Activated T-helper 2 cell treated with anti-CD3 and anti-CD28 coated beads, Interferon-gamma antibody, Interleukin-2, Interleukin-4, amounts not matched to agents 10 μg/mL and 5 μg/mL and 100 μg/mL, durations not matched to agents 14 hours and 24 hours and 36 hours (primary cell): ENCODE measurements at regions not wholly inside any gene's neighbourhood (a gene's known extent, or its start where the extent isn't known, plus 50 kb on each side); places are given as distances from the start of the nearest gene placed in this dataset.
"Not testable (repeated sequence)": the region's sequence is repeated elsewhere in the genome, so short reads cannot be mapped to it uniquely, and the experiment has no call there.

Experiments
- DNase-seq: peaks from one replicate; pipeline ENCODE4 v3.0.0; 2021; ENCODE audit warnings: low spot score
- H3K27ac Mint-ChIP-seq: one replicate; pipeline ENCODE4 v1.8.0; 2021; ENCODE audit warnings: mixed read lengths
- H3K27me3 Mint-ChIP-seq: one replicate; pipeline ENCODE4 v1.8.0; 2021; ENCODE audit warnings: low read depth, mixed read lengths
- H3K36me3 Mint-ChIP-seq: one replicate; pipeline ENCODE4 v1.8.0; 2021; ENCODE audit warnings: low read depth, mixed read lengths
- H3K4me1 Mint-ChIP-seq: one replicate; pipeline ENCODE4 v1.8.0; 2021; ENCODE audit warnings: low read depth, mixed read lengths
- H3K4me3 Mint-ChIP-seq: one replicate; pipeline ENCODE4 v1.8.0; 2021; ENCODE audit warnings: low read depth, mild to moderate bottlenecking, moderate library complexity, mixed read lengths
- H3K9me3 Mint-ChIP-seq: one replicate; pipeline ENCODE4 v1.8.0; 2021; ENCODE audit warnings: mixed read lengths
- intact Hi-C: fragments of 100-400 bp; cut with micrococcal nuclease; formaldehyde crosslinking; loops from one replicate; pipeline ENCODE4 v1.15.1; 2023

- H3K9me3 Mint-ChIP-seq, result peaks cover 13% of the 10 kb centered on the region
- intact Hi-C loops, result no loop called here
- H3K27me3 Mint-ChIP-seq, result no peaks in the 10 kb centered on the region
- no peaks in the 10 kb centered on the region for H3K36me3 Mint-ChIP-seq
- DNase-seq, result no peak
- no peak overlapping the region for H3K4me3 Mint-ChIP-seq
- H3K27ac Mint-ChIP-seq, result no peak overlapping the region
- no peaks in the 10 kb centered on the region for H3K4me1 Mint-ChIP-seq
Measured at GRCh38 chr9:13923381-13923780, 390.6 kb downstream of the NFIB start.

DNA sequence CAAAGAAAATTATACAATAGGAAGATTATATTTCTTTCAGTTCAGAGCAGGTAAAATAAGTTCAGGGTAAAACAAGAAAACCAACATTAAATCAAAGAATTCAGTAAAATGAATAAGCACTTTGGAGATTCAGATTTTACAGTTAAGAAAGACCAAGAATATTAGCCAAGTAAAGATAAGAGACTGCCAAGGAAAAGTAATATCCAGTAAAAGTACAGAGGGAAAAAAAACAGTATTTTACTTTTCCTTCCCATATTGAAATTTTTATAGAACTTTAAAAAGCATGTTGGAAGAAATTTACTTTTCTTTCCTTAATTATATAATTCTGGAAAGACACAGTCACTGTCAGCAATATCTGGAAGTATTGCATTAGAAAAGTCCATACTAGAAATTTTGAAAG is 393.4 kb downstream of the NFIB start:
- Mint-ChIP-seq H3K27ac (no peak overlapping the region), H3K4me1 (no peaks in the 10 kb centered on the region), H3K9me3 (peaks cover 8% of the 10 kb centered on the region), H3K36me3 (no peaks in the 10 kb centered on the region), H3K27me3 (no peaks in the 10 kb centered on the region), H3K4me3 (no peak overlapping the region)
- no peak for DNase-seq
- intact Hi-C loops, result no loop called here

DNA sequence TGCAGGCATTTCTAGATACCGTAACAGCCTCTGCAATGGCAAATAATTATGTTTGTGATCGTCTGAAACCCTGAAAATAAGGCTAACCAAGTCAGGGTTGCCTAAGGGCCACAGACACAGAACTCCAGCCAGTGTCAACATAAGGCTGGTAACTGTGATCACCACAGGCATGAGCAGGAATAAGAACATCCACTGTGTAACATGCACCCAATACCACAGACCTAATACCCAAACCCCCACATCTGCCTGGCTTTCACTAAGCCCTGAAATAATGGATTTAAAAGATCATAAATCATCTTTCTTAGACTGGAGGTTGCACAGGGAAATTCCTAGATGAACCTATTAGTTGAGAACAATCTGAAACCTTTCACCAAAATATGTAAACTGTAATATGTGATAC is 394.5 kb downstream of the NFIB start:
- DNase-seq, result no peak
- no peaks in the 10 kb centered on the region for H3K27me3 Mint-ChIP-seq
- H3K4me1 Mint-ChIP-seq, result no peaks in the 10 kb centered on the region
- H3K36me3 Mint-ChIP-seq, result no peaks in the 10 kb centered on the region
- H3K9me3 Mint-ChIP-seq, result peaks cover 5% of the 10 kb centered on the region
- H3K27ac Mint-ChIP-seq, result no peak overlapping the region
- intact Hi-C loops, result no loop called here
- H3K4me3 Mint-ChIP-seq, result no peak overlapping the region

- H3K4me1 Mint-ChIP-seq, result no peaks in the 10 kb centered on the region
- intact Hi-C loops, result no loop called here
- no peak for DNase-seq
- H3K36me3 Mint-ChIP-seq, result no peaks in the 10 kb centered on the region
- H3K27ac Mint-ChIP-seq, result no peak overlapping the region
- peaks cover 5% of the 10 kb centered on the region for H3K9me3 Mint-ChIP-seq
- H3K27me3 Mint-ChIP-seq, result no peaks in the 10 kb centered on the region
- no peak overlapping the region for H3K4me3 Mint-ChIP-seq
Measured at GRCh38 chr9:13917534-13917933, 396.4 kb downstream of the NFIB start.

GRCh38 chr9:13915591-13916301 is 398.2 kb downstream of the NFIB start:
- DNase-seq, result no peak
- no peak overlapping the region for H3K4me3 Mint-ChIP-seq
- H3K36me3 Mint-ChIP-seq, result no peaks in the 10 kb centered on the region
- no peak overlapping the region for H3K27ac Mint-ChIP-seq
- peaks cover 5% of the 10 kb centered on the region for H3K9me3 Mint-ChIP-seq
- H3K27me3 Mint-ChIP-seq, result no peaks in the 10 kb centered on the region
- H3K4me1 Mint-ChIP-seq, result no peaks in the 10 kb centered on the region
- intact Hi-C loops, result no loop called here

GRCh38 chr9:13915131-13915530 is 398.8 kb downstream of the NFIB start:
- intact Hi-C loops, result no loop called here
- H3K4me1 Mint-ChIP-seq, result no peaks in the 10 kb centered on the region
- DNase-seq, result no peak

GRCh38 chr9:13911473-13911872 is 402.5 kb downstream of the NFIB start:
- no peaks in the 10 kb centered on the region for H3K36me3 Mint-ChIP-seq
- H3K9me3 Mint-ChIP-seq, result peaks cover 9% of the 10 kb centered on the region
- no peak overlapping the region for H3K27ac Mint-ChIP-seq
- intact Hi-C loops, result no loop called here
- H3K4me1 Mint-ChIP-seq, result no peaks in the 10 kb centered on the region
- H3K4me3 Mint-ChIP-seq, result no peak overlapping the region
- no peak for DNase-seq
- no peaks in the 10 kb centered on the region for H3K27me3 Mint-ChIP-seq

More at GRCh38 chr9:13915131-13915530, 398.8 kb downstream of the NFIB start:
- no peak overlapping the region for H3K4me3 Mint-ChIP-seq
- no peaks in the 10 kb centered on the region for H3K27me3 Mint-ChIP-seq
- peaks cover 5% of the 10 kb centered on the region for H3K9me3 Mint-ChIP-seq
- H3K36me3 Mint-ChIP-seq, result no peaks in the 10 kb centered on the region
- H3K27ac Mint-ChIP-seq, result no peak overlapping the region

DNA sequence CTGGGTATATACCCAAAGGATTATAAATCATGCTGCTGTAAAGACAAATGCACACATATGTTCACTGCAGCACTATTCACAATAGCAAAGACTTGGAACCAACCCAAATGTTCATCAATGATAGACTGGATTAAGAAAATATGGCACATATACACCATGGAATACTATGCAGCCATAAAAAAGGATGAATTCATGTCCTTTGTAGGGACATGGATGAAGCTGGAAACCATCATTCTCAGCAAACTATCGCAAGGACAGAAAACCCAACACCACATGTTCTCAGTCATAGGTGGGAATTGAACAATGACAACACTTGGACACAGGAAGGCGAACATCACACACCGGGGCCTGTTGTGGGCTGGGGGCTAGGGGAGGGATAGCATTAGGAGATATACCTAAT is 406.1 kb downstream of the NFIB start:
- H3K27me3 Mint-ChIP-seq, H3K27ac Mint-ChIP-seq, DNase-seq, H3K36me3 Mint-ChIP-seq, H3K4me1 Mint-ChIP-seq, H3K4me3 Mint-ChIP-seq, intact Hi-C loops: not testable (repeated sequence)
- peaks cover 14% of the 10 kb centered on the region for H3K9me3 Mint-ChIP-seq

DNA sequence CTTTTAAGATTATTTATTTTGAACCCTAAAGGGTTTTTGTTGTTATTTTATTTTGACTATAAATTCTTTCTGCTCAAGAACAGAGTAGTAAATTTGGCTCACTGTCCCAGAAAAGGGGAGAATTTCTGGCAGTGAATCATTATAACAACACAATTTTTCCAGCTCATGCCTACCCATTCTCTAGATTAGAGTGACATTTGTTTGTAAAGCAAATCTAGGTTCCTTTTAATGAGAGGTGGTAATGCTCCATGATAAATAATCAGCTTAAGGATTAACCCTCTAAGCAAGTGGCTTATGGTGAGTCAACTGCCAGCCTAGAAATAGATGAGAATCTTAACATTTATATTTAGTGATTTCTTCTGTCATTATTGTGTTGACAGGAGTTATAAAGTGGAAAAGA is 409.2 kb downstream of the NFIB start:
- intact Hi-C loops, result no loop called here
- H3K36me3 Mint-ChIP-seq, result no peaks in the 10 kb centered on the region
- DNase-seq, result no peak
- no peak overlapping the region for H3K27ac Mint-ChIP-seq
- H3K27me3 Mint-ChIP-seq, result no peaks in the 10 kb centered on the region
- H3K4me3 Mint-ChIP-seq, result no peak overlapping the region
- H3K9me3 Mint-ChIP-seq, result peaks cover 14% of the 10 kb centered on the region
- H3K4me1 Mint-ChIP-seq, result no peaks in the 10 kb centered on the region

DNA sequence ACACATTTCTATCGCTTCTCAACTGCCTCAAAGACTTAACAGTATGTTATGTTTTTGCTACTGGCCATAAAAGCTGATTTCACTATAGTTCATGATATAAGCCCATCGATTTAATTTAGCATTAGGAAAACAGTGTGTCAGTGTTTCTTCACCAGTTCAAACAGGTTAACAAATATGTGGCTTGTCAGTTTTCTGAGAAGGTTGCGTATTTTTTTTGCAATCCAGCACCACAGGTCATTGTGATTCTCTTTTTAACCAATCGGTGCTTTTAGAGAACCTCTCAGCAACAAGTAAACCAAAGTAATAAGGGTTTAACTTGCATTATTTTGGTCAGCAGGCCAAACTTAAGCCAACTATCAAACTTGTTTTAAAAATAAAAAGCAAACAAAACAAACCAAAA is 409.6 kb downstream of the NFIB start:
- Mint-ChIP-seq H3K27me3 (no peaks in the 10 kb centered on the region), H3K4me1 (no peaks in the 10 kb centered on the region), H3K4me3 (no peak overlapping the region), H3K36me3 (no peaks in the 10 kb centered on the region), H3K27ac (no peak overlapping the region), H3K9me3 (peaks cover 14% of the 10 kb centered on the region)
- DNase-seq, result no peak
- intact Hi-C loops, result no loop called here

GRCh38 chr9:13902286-13903066 is 411.5 kb downstream of the NFIB start:
- Mint-ChIP-seq H3K4me3 (no peak overlapping the region), H3K36me3 (no peaks in the 10 kb centered on the region), H3K9me3 (peaks cover 8% of the 10 kb centered on the region), H3K27ac (no peak overlapping the region), H3K4me1 (no peaks in the 10 kb centered on the region), H3K27me3 (no peaks in the 10 kb centered on the region)
- intact Hi-C loops, result no loop called here
- no peak for DNase-seq

GRCh38 chr9:13901176-13901575 is 412.8 kb downstream of the NFIB start:
- Mint-ChIP-seq H3K9me3 (peaks cover 6% of the 10 kb centered on the region), H3K4me1 (no peaks in the 10 kb centered on the region), H3K27ac (no peak overlapping the region), H3K4me3 (no peak overlapping the region), H3K27me3 (no peaks in the 10 kb centered on the region), H3K36me3 (no peaks in the 10 kb centered on the region)
- DNase-seq, result no peak
- intact Hi-C loops, result no loop called here

GRCh38 chr9:13900449-13900848 is 413.5 kb downstream of the NFIB start:
- no peak overlapping the region for H3K27ac Mint-ChIP-seq
- intact Hi-C loops, result no loop called here
- H3K36me3 Mint-ChIP-seq, result no peaks in the 10 kb centered on the region
- H3K4me1 Mint-ChIP-seq, result no peaks in the 10 kb centered on the region
- H3K27me3 Mint-ChIP-seq, result no peaks in the 10 kb centered on the region
- DNase-seq, result no peak
- peaks cover 5% of the 10 kb centered on the region for H3K9me3 Mint-ChIP-seq
- H3K4me3 Mint-ChIP-seq, result no peak overlapping the region
